ENCODE measurements at regions not wholly inside any gene's neighbourhood (a gene's known extent, or its start where the extent isn't known, plus 50 kb on each side); places are given as distances from the start of the nearest gene placed in this dataset.

GRCh38 chr20:23260181-23260840 lies 90.3 kb upstream of the NXT1 start (continued):
- no peak for TF ChIP-seq REST (IDR thresholded peaks at IDR 0.05)

- Histone ChIP-seq H3K9ac (ENCODE audit: low read depth in 1 of 2, low read length in 2 of 2) (no peak overlapping the region), H3K36me3 (ENCODE audit: control insufficient read depth in 4 of 4, insufficient read depth in 3 of 4, low read depth in 1 of 4, low read length in 3 of 4) (no peaks in the 10 kb centered on the region), H3K4me3 (ENCODE audit: low read depth in 1 of 3, low read length in 3 of 3) (no peak overlapping the region), H3K27me3 (ENCODE audit: control insufficient read depth in 4 of 4, insufficient read depth in 4 of 4, low read length in 3 of 4) (no peaks in the 10 kb centered on the region), H3K27ac (ENCODE audit: low read depth in 1 of 2, low read length in 2 of 2) (peak overlapping the region in 1 of 2 donors; percentile 51), H3K4me1 (ENCODE audit: control insufficient read depth in 4 of 4, insufficient read depth in 4 of 4, low read length in 3 of 4) (peaks cover 0 to 4% (median 0%) of the 10 kb centered on the region in 4 donors), H3K9me3 (ENCODE audit: control insufficient read depth in 4 of 4, low read length in 3 of 4) (no peaks in the 10 kb centered on the region)
- TF ChIP-seq MAX (IDR thresholded peaks at IDR 0.05) = no peak
- no peak for TF ChIP-seq FOXA2 (IDR thresholded peaks at IDR 0.05)
- no peak for TF ChIP-seq GABPA (IDR thresholded peaks at IDR 0.05 in 1 of 2, conservative IDR thresholded peaks at IDR 0.05 in 1 of 2)
- TF ChIP-seq JUND (IDR thresholded peaks at IDR 0.05) = peak in 1 of 2 donors; percentile 3
- DNase-seq (ENCODE audit: low spot score) = no peak
- WGBS = 78% methylated on average over 3 of the region's 3 CpGs
These were observed 91.9 kb upstream of the NXT1 start for GRCh38 chr20:23258747-23259121.

GRCh38 chr20:23257848-23258746 lies 92.5 kb upstream of the NXT1 start:
- Histone ChIP-seq H3K9ac (ENCODE audit: low read depth in 1 of 2, low read length in 2 of 2) (no peak overlapping the region), H3K36me3 (ENCODE audit: control insufficient read depth in 4 of 4, insufficient read depth in 3 of 4, low read depth in 1 of 4, low read length in 3 of 4) (no peaks in the 10 kb centered on the region), H3K27me3 (ENCODE audit: control insufficient read depth in 4 of 4, insufficient read depth in 4 of 4, low read length in 3 of 4) (no peaks in the 10 kb centered on the region), H3K27ac (ENCODE audit: low read depth in 1 of 2, low read length in 2 of 2) (peak overlapping the region; percentile 34 to 51), H3K4me1 (ENCODE audit: control insufficient read depth in 4 of 4, insufficient read depth in 4 of 4, low read length in 3 of 4) (peaks cover 0 to 4% (median 0%) of the 10 kb centered on the region in 4 donors), H3K4me3 (ENCODE audit: low read depth in 1 of 3, low read length in 3 of 3) (no peak overlapping the region), H3K9me3 (ENCODE audit: control insufficient read depth in 4 of 4, low read length in 3 of 4) (no peaks in the 10 kb centered on the region)
- peak; percentile 25 to 47 for TF ChIP-seq JUND (IDR thresholded peaks at IDR 0.05)
- no peak for TF ChIP-seq ZBTB33 (IDR thresholded peaks at IDR 0.05)
- peak; percentile 48 for TF ChIP-seq NR2F2 (IDR thresholded peaks at IDR 0.05)
- peak; percentile 29 for TF ChIP-seq SP1 (IDR thresholded peaks at IDR 0.05)
- no peak for DNase-seq (ENCODE audit: low spot score)
- 67% methylated on average over 8 of the region's 8 CpGs for WGBS
